Coronary artery (tissue), 2 donors: ENCODE measurements at regions not wholly inside any gene's neighbourhood (a gene's known extent, or its start where the extent isn't known, plus 50 kb on each side); places are given as distances from the start of the nearest gene placed in this dataset.

Experiments
- DNase-seq: peaks from one replicate; pipeline ENCODE4 v3.0.0-alpha.2; 2017; ENCODE audit warnings: low spot score
- H3K27ac ChIP-seq, 2 donors: fragments of 200-600 bp; sonication (generic); one replicate each; pipeline ENCODE4 v1.5.1; 2016 to 2019
- H3K4me3 ChIP-seq: fragments of 200-600 bp; sonication (generic); 2 replicates; pipeline ENCODE4 v1.5.1; 2016; ENCODE audit warnings: mild to moderate bottlenecking, moderate library complexity
- CTCF ChIP-seq: fragments of 200-600 bp; sonication (generic); IDR thresholded peaks from one replicate; pipeline ENCODE4 v1.5.1; 2019; ENCODE audit warnings: antibody characterized with exemption

GRCh38 chr21:19239696-19240095, 836.1 kb upstream of the TMPRSS15 start:
- H3K4me3 ChIP-seq: no peak overlapping the region
- DNase-seq: no peak
- TF ChIP-seq CTCF: no peak
- H3K27ac ChIP-seq: no peak overlapping the region

- no peak overlapping the region for H3K4me3 ChIP-seq
- DNase-seq: no peak
- H3K27ac ChIP-seq: no peak overlapping the region
- TF ChIP-seq CTCF: no peak
Measured at GRCh38 chr21:19244502-19245187, 841.1 kb upstream of the TMPRSS15 start.

- DNase-seq: no peak
Measured at GRCh38 chr21:19245188-19245580, 841.6 kb upstream of the TMPRSS15 start.

GRCh38 chr21:19246018-19246417, 842.4 kb upstream of the TMPRSS15 start:
- Histone ChIP-seq H3K27ac (no peak overlapping the region), H3K4me3 (no peak overlapping the region)
- no peak for DNase-seq
- no peak for TF ChIP-seq CTCF

More at GRCh38 chr21:19245188-19245580, 841.6 kb upstream of the TMPRSS15 start:
- TF ChIP-seq CTCF: no peak
- H3K4me3 ChIP-seq: no peak overlapping the region
- H3K27ac ChIP-seq: no peak overlapping the region

- no peak overlapping the region for H3K27ac ChIP-seq
- DNase-seq: no peak
- TF ChIP-seq CTCF: no peak
Measured at GRCh38 chr21:19256934-19257660, 853.5 kb upstream of the TMPRSS15 start.

GRCh38 chr21:19261731-19262376, 858.3 kb upstream of the TMPRSS15 start:
- no peak overlapping the region for H3K27ac ChIP-seq

More at GRCh38 chr21:19256934-19257660, 853.5 kb upstream of the TMPRSS15 start:
- no peak overlapping the region for H3K4me3 ChIP-seq

More at GRCh38 chr21:19261731-19262376, 858.3 kb upstream of the TMPRSS15 start:
- no peak for TF ChIP-seq CTCF
- no peak overlapping the region for H3K4me3 ChIP-seq
- DNase-seq: no peak
